Mucosa of descending colon (tissue), 3 donors: ENCODE measurements at regions not wholly inside any gene's neighbourhood (a gene's known extent, or its start where the extent isn't known, plus 50 kb on each side); places are given as distances from the start of the nearest gene placed in this dataset.

Experiments used
- ATAC-seq: fragments of 200-7000 bp; cut with Tn5 transposase; one replicate; pipeline ENCODE4 v1.9.1; 2020; ENCODE audit warnings: mild to moderate bottlenecking, moderate library complexity
- DNase-seq, 3 donors: peaks; one replicate each; pipeline ENCODE4 v3.0.0-alpha.2; 2020
- H3K36me3 ChIP-seq: fragments of 200-600 bp; one replicate; pipeline ENCODE4 v1.8.0; 2021; ENCODE audit warnings: low read depth, mild to moderate bottlenecking
- H3K4me1 ChIP-seq: fragments of 200-600 bp; one replicate; pipeline ENCODE4 v1.8.0; 2021; ENCODE audit warnings: low read depth, mild to moderate bottlenecking
- H3K4me3 ChIP-seq: fragments of 200-600 bp; one replicate; pipeline ENCODE4 v1.8.0; 2021; ENCODE audit warnings: mild to moderate bottlenecking
- H3K9me3 ChIP-seq: fragments of 200-600 bp; one replicate; pipeline ENCODE4 v1.8.0; 2021; ENCODE audit warnings: mild to moderate bottlenecking
- intact Hi-C, 2 donors: fragments of 100-400 bp; cut with DNase I in 1 of 2; cut with micrococcal nuclease in 1 of 2; formaldehyde crosslinking; loops; one replicate each; pipeline versions ENCODE4 v1.11.0 to v1.11.1; 2022; cut with DNase I, micrococcal nuclease
- TF ChIP-seq, protein P1 (sequence below): fragments of 200-600 bp; IDR thresholded peaks from one replicate; pipeline ENCODE4 v1.8.0; 2022; ENCODE audit warnings: antibody characterized with exemption, mild to moderate bottlenecking
- donor health status: DM: no; HTN: no; CAD: no; lungs with moderate emphysema.
- donor health status: DM: no; HTN: no; CAD: no.
- donor health status: DM: no; HTN: yes; CAD: no.

DNA sequence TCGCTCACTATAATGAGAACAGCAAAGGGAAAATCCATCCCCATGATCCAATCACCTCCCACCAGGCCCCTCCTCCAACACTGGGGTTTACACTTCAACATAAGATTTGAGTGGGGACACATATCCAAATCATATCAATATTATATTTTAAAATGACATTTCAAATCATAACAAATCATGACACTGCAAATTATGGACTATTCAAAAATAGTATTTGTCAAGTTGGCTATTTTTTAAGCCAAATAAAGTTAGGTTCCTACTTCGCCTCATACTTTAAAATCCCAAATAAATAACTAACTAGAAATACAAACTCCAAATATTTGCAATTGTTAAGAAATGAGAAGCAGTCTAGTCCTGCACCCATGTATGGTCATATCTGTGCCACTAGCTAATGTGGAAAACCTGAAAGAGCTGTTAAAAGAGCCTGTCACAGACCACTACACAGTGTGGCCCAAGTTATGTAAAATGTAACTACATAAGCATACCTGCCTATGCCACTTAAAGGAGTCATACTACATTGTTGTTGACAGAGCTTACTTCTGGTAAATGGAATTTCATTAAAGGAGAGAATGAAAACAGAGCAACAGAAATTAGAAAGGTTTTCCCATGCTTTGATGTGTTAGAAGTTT is 334.7 kb upstream of the GULP1 start:
- no peaks in the 10 kb centered on the region for H3K36me3 ChIP-seq
- peaks cover 1% of the 10 kb centered on the region for H3K9me3 ChIP-seq
- no peaks in the 10 kb centered on the region for H3K4me1 ChIP-seq
- H3K4me3 ChIP-seq = no peak overlapping the region
- TF ChIP-seq, protein P1, sequence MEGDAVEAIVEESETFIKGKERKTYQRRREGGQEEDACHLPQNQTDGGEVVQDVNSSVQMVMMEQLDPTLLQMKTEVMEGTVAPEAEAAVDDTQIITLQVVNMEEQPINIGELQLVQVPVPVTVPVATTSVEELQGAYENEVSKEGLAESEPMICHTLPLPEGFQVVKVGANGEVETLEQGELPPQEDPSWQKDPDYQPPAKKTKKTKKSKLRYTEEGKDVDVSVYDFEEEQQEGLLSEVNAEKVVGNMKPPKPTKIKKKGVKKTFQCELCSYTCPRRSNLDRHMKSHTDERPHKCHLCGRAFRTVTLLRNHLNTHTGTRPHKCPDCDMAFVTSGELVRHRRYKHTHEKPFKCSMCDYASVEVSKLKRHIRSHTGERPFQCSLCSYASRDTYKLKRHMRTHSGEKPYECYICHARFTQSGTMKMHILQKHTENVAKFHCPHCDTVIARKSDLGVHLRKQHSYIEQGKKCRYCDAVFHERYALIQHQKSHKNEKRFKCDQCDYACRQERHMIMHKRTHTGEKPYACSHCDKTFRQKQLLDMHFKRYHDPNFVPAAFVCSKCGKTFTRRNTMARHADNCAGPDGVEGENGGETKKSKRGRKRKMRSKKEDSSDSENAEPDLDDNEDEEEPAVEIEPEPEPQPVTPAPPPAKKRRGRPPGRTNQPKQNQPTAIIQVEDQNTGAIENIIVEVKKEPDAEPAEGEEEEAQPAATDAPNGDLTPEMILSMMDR = no peak
- no peak for DNase-seq
- no peak for ATAC-seq
- intact Hi-C loops = no loop called here

DNA sequence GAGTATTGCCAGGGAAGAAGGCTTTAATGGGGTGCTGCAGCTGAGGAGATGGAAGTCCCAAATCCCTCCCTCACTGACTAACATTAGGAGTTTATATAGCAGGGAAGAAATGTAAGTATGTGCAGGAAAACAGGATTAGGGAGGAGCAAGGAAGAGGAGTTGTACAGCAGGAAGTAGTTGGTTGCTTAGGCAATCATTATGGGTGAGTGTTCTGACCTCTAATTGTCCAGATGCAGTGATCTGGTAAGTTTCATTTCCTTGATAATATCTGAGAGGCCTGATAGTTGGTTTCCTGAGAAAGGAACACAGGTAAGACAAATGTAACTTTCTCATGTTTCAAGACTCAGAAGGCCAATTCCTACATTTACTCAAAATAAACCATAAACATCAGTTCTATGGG is 331.9 kb upstream of the GULP1 start:
- Histone ChIP-seq H3K36me3 (no peaks in the 10 kb centered on the region), H3K4me1 (no peaks in the 10 kb centered on the region), H3K9me3 (no peaks in the 10 kb centered on the region), H3K4me3 (no peak overlapping the region)
- no peak for DNase-seq
- ATAC-seq = peak; percentile 38
- intact Hi-C loops = no loop called here
- TF ChIP-seq, protein P1 = no peak

DNA sequence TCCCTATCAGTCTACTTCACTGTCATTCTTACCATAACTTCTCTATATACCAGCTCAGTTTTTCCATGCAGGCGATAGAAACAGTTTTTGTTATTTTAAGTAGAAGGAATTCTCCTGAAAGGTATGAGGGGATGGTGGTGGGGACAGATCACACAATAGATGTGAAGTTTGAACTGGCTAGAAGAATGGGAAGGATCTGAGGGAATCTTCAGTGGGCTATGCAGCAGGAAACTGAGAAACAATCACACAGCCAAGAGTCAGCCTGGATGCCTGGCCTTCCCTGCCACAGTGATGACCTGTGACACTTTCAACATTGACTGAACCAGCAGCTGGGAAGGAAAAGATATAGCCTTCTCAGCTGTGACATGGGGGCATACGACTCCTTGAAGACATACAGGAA is 329.1 kb upstream of the GULP1 start:
- DNase-seq (no peak), ATAC-seq (no peak)
- H3K9me3 ChIP-seq = no peaks in the 10 kb centered on the region
- no peaks in the 10 kb centered on the region for H3K4me1 ChIP-seq
- no peaks in the 10 kb centered on the region for H3K36me3 ChIP-seq
- no peak overlapping the region for H3K4me3 ChIP-seq
- TF ChIP-seq, protein P1 = no peak
- intact Hi-C loops = no loop called here

DNA sequence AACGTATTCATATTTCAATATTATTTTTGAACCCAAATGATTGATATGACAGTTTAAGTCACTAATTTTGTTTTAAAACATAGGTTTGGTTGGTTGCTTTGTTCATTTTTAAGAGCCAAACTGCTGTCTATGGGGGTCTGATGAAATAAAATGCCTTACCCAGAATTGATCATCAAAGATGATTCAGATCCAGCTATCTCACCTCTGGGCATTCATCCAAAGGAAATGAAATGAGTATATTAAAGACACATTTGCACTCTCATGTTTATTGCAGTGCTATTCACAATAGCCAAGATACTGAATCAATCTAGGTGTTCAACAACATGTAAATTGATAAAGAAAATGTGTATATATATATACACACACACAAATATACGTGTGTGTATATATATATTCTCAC is 326.9 kb upstream of the GULP1 start:
- TF ChIP-seq, protein P1 = no peak
- no peaks in the 10 kb centered on the region for H3K4me1 ChIP-seq
- no peak overlapping the region for H3K4me3 ChIP-seq
- no peak for ATAC-seq
- DNase-seq = no peak
- no peaks in the 10 kb centered on the region for H3K9me3 ChIP-seq
- intact Hi-C loops = no loop called here
- H3K36me3 ChIP-seq = no peaks in the 10 kb centered on the region

DNA sequence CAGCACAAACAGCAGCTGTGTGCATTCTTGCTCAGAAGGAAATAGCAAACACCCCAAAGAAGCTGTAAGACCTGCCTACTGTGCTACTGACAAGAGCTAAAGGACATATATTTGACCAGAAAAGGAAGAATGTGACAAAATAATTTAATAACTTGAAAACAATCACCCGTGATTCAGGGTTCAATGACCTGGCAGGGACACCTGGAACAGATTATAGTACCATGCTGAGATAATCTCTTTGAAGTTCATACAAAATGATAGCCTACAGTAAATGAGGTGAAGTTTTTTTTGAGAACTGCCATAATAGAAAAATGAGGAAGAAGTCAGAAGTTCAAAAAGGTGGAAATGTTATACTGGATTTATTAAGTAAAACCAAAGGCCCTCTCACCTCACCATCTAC is 324.8 kb upstream of the GULP1 start:
- Histone ChIP-seq H3K9me3 (no peaks in the 10 kb centered on the region), H3K36me3 (no peaks in the 10 kb centered on the region), H3K4me3 (no peak overlapping the region), H3K4me1 (no peaks in the 10 kb centered on the region)
- TF ChIP-seq, protein P1 = no peak
- DNase-seq (no peak), ATAC-seq (no peak)
- intact Hi-C loops = no loop called here

DNA sequence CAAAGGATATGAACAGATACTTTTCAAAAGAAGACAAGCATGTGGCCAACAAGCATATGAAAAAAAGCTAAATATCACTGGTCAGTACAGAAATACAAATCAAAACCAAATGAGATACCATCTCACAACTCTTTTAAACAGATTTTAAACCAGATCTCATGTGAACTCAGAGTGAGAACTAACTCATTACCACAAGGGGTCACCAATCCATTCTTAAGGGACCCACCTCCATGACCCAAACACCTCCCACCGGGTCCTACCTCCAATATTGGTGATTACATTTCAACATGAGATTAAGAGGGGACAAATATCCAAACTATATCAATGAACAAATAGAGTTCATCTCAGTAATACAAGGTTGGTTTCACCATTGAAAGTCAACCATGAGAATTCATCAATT is 319.8 kb upstream of the GULP1 start:
- H3K36me3 ChIP-seq = no peaks in the 10 kb centered on the region
- TF ChIP-seq, protein P1 = no peak
- H3K9me3 ChIP-seq = no peaks in the 10 kb centered on the region
- ATAC-seq (no peak), DNase-seq (no peak)
- no peaks in the 10 kb centered on the region for H3K4me1 ChIP-seq
- H3K4me3 ChIP-seq = no peak overlapping the region
- intact Hi-C loops = no loop called here
